ENCODE measurements at regions not wholly inside any gene's neighbourhood (a gene's known extent, or its start where the extent isn't known, plus 50 kb on each side); places are given as distances from the start of the nearest gene placed in this dataset.

- H2AFZ ChIP-seq (ENCODE audit: low read length): no peak overlapping the region
- H3K4ac ChIP-seq (ENCODE audit: low read length): no peak overlapping the region
- H3K4me2 ChIP-seq (ENCODE audit: insufficient read depth, low read length, poor library complexity, severe bottlenecking): no peak overlapping the region
- DNase-seq (ENCODE audit: low spot score): no peak
- H3K23ac ChIP-seq (ENCODE audit: low read depth, low read length, poor library complexity): no peak overlapping the region
- H2BK5ac ChIP-seq (ENCODE audit: low read length): no peak overlapping the region
- no CpG with 5 or more reads among the region's 5 CpGs for WGBS, 2 donors (ENCODE audit: extremely low coverage in 2 of 2, insufficient read length in 2 of 2, insufficient replicate concordance in 1 of 2)
- no peak overlapping the region for H3K4me3 ChIP-seq (ENCODE audit: low read length in 2 of 2)
- no peaks in the 10 kb centered on the region for H3K36me3 ChIP-seq (replicated peaks in 1 of 2; ENCODE audit: control insufficient read depth in 2 of 2, insufficient read depth in 2 of 2, low read length in 2 of 2)
- H3K14ac ChIP-seq (ENCODE audit: low read length): no peak overlapping the region
- no peaks in the 10 kb centered on the region for H3K27me3 ChIP-seq (ENCODE audit: control insufficient read depth in 3 of 3, insufficient read depth in 3 of 3, low read depth in 1 of 3, low read length in 3 of 3)
- peaks cover 0 to 12% of the 10 kb centered on the region in 2 donors for H3K4me1 ChIP-seq (ENCODE audit: control insufficient read depth in 2 of 2, insufficient read depth in 1 of 2, low read depth in 1 of 2, low read length in 2 of 2)
- H2BK15ac ChIP-seq (ENCODE audit: low read length): no peak overlapping the region
- H4K8ac ChIP-seq (ENCODE audit: low read depth, low read length): no peak overlapping the region
- no peak overlapping the region for H2AK5ac ChIP-seq (ENCODE audit: low read depth, low read length)
- no peak overlapping the region for H3K27ac ChIP-seq (replicated peaks; ENCODE audit: low read length)
- no peak overlapping the region for H3K18ac ChIP-seq (ENCODE audit: low read length)
- H2BK12ac ChIP-seq (ENCODE audit: low read length): no peak overlapping the region
- H3K9ac ChIP-seq (ENCODE audit: low read depth, low read length, poor library complexity): no peak overlapping the region
- H4K91ac ChIP-seq (ENCODE audit: low read depth, low read length, poor library complexity): no peak overlapping the region
- no peaks in the 10 kb centered on the region for H3K9me3 ChIP-seq (replicated peaks in 1 of 2; ENCODE audit: control insufficient read depth in 2 of 2, insufficient read depth in 1 of 2, low read depth in 1 of 2, low read length in 2 of 2)
- no peaks in the 10 kb centered on the region for H3K79me1 ChIP-seq (ENCODE audit: low read depth, low read length)
- no peak overlapping the region for H2BK120ac ChIP-seq (ENCODE audit: low read depth, low read length)
These were observed 375.4 kb upstream of the PROK2 start for GRCh38 chr3:72160351-72160750.

GRCh38 chr3:72159487-72159886, 374.5 kb upstream of the PROK2 start:
- WGBS, 2 donors (ENCODE audit: extremely low coverage in 2 of 2, insufficient read length in 2 of 2, insufficient replicate concordance in 1 of 2): no CpG with 5 or more reads among the region's 2 CpGs
- Histone ChIP-seq H2AFZ (ENCODE audit: low read length) (no peak overlapping the region), H2AK5ac (ENCODE audit: low read depth, low read length) (no peak overlapping the region), H3K9ac (ENCODE audit: low read depth, low read length, poor library complexity) (no peak overlapping the region), H3K18ac (ENCODE audit: low read length) (no peak overlapping the region), H2BK120ac (ENCODE audit: low read depth, low read length) (no peak overlapping the region), H4K8ac (ENCODE audit: low read depth, low read length) (no peak overlapping the region), H4K91ac (ENCODE audit: low read depth, low read length, poor library complexity) (no peak overlapping the region), H3K4ac (ENCODE audit: low read length) (no peak overlapping the region), H3K27me3 (ENCODE audit: control insufficient read depth in 3 of 3, insufficient read depth in 3 of 3, low read depth in 1 of 3, low read length in 3 of 3) (no peaks in the 10 kb centered on the region), H3K36me3 (replicated peaks in 1 of 2; ENCODE audit: control insufficient read depth in 2 of 2, insufficient read depth in 2 of 2, low read length in 2 of 2) (no peaks in the 10 kb centered on the region), H2BK15ac (ENCODE audit: low read length) (no peak overlapping the region), H3K14ac (ENCODE audit: low read length) (no peak overlapping the region), H3K4me3 (ENCODE audit: low read length in 2 of 2) (no peak overlapping the region), H3K4me1 (ENCODE audit: control insufficient read depth in 2 of 2, insufficient read depth in 1 of 2, low read depth in 1 of 2, low read length in 2 of 2) (peaks cover 0 to 7% of the 10 kb centered on the region in 2 donors), H2BK12ac (ENCODE audit: low read length) (no peak overlapping the region), H3K79me1 (ENCODE audit: low read depth, low read length) (no peaks in the 10 kb centered on the region), H3K4me2 (ENCODE audit: insufficient read depth, low read length, poor library complexity, severe bottlenecking) (no peak overlapping the region), H2BK5ac (ENCODE audit: low read length) (no peak overlapping the region), H3K27ac (replicated peaks; ENCODE audit: low read length) (no peak overlapping the region), H3K9me3 (replicated peaks in 1 of 2; ENCODE audit: control insufficient read depth in 2 of 2, insufficient read depth in 1 of 2, low read depth in 1 of 2, low read length in 2 of 2) (peaks cover 0 to under 1% of the 10 kb centered on the region in 2 donors), H3K23ac (ENCODE audit: low read depth, low read length, poor library complexity) (no peak overlapping the region)
- no peak for DNase-seq (ENCODE audit: low spot score)

GRCh38 chr3:72158639-72159326, 373.8 kb upstream of the PROK2 start:
- no peak overlapping the region for H3K27ac ChIP-seq (replicated peaks; ENCODE audit: low read length)
- no peak overlapping the region for H2AK5ac ChIP-seq (ENCODE audit: low read depth, low read length)
- no peak overlapping the region for H2BK120ac ChIP-seq (ENCODE audit: low read depth, low read length)
- no peak overlapping the region for H3K23ac ChIP-seq (ENCODE audit: low read depth, low read length, poor library complexity)
- H3K36me3 ChIP-seq (replicated peaks in 1 of 2; ENCODE audit: control insufficient read depth in 2 of 2, insufficient read depth in 2 of 2, low read length in 2 of 2): no peaks in the 10 kb centered on the region
- no peak overlapping the region for H3K14ac ChIP-seq (ENCODE audit: low read length)
- no peak overlapping the region for H2BK12ac ChIP-seq (ENCODE audit: low read length)
- no peak overlapping the region for H4K8ac ChIP-seq (ENCODE audit: low read depth, low read length)
- H3K27me3 ChIP-seq (ENCODE audit: control insufficient read depth in 3 of 3, insufficient read depth in 3 of 3, low read depth in 1 of 3, low read length in 3 of 3): no peaks in the 10 kb centered on the region
- no CpG with 5 or more reads among the region's 15 CpGs for WGBS, 2 donors (ENCODE audit: extremely low coverage in 2 of 2, insufficient read length in 2 of 2, insufficient replicate concordance in 1 of 2)
- H3K4me2 ChIP-seq (ENCODE audit: insufficient read depth, low read length, poor library complexity, severe bottlenecking): no peak overlapping the region
- peaks cover 0 to 7% of the 10 kb centered on the region in 2 donors for H3K4me1 ChIP-seq (ENCODE audit: control insufficient read depth in 2 of 2, insufficient read depth in 1 of 2, low read depth in 1 of 2, low read length in 2 of 2)
- H3K18ac ChIP-seq (ENCODE audit: low read length): no peak overlapping the region
- no peaks in the 10 kb centered on the region for H3K79me1 ChIP-seq (ENCODE audit: low read depth, low read length)
- H3K9me3 ChIP-seq (replicated peaks in 1 of 2; ENCODE audit: control insufficient read depth in 2 of 2, insufficient read depth in 1 of 2, low read depth in 1 of 2, low read length in 2 of 2): peaks cover 0 to 2% of the 10 kb centered on the region in 2 donors
- H2BK5ac ChIP-seq (ENCODE audit: low read length): no peak overlapping the region
- H2AFZ ChIP-seq (ENCODE audit: low read length): no peak overlapping the region
- H3K9ac ChIP-seq (ENCODE audit: low read depth, low read length, poor library complexity): no peak overlapping the region
- no peak overlapping the region for H3K4me3 ChIP-seq (ENCODE audit: low read length in 2 of 2)
- no peak overlapping the region for H4K91ac ChIP-seq (ENCODE audit: low read depth, low read length, poor library complexity)
- no peak overlapping the region for H3K4ac ChIP-seq (ENCODE audit: low read length)
- H2BK15ac ChIP-seq (ENCODE audit: low read length): no peak overlapping the region
- DNase-seq (ENCODE audit: low spot score): no peak

GRCh38 chr3:72157748-72158638, 373.0 kb upstream of the PROK2 start:
- Histone ChIP-seq H3K9ac (ENCODE audit: low read depth, low read length, poor library complexity) (no peak overlapping the region), H3K4ac (ENCODE audit: low read length) (no peak overlapping the region), H3K9me3 (replicated peaks in 1 of 2; ENCODE audit: control insufficient read depth in 2 of 2, insufficient read depth in 1 of 2, low read depth in 1 of 2, low read length in 2 of 2) (peaks cover 0 to 2% of the 10 kb centered on the region in 2 donors), H4K91ac (ENCODE audit: low read depth, low read length, poor library complexity) (no peak overlapping the region), H4K8ac (ENCODE audit: low read depth, low read length) (no peak overlapping the region), H2BK120ac (ENCODE audit: low read depth, low read length) (no peak overlapping the region), H2AK5ac (ENCODE audit: low read depth, low read length) (no peak overlapping the region), H3K18ac (ENCODE audit: low read length) (no peak overlapping the region), H3K4me3 (ENCODE audit: low read length in 2 of 2) (no peak overlapping the region), H2BK5ac (ENCODE audit: low read length) (no peak overlapping the region), H3K4me2 (ENCODE audit: insufficient read depth, low read length, poor library complexity, severe bottlenecking) (no peak overlapping the region), H3K23ac (ENCODE audit: low read depth, low read length, poor library complexity) (no peak overlapping the region), H3K4me1 (ENCODE audit: control insufficient read depth in 2 of 2, insufficient read depth in 1 of 2, low read depth in 1 of 2, low read length in 2 of 2) (peaks cover 0 to 7% of the 10 kb centered on the region in 2 donors), H3K79me1 (ENCODE audit: low read depth, low read length) (no peaks in the 10 kb centered on the region), H3K14ac (ENCODE audit: low read length) (no peak overlapping the region), H2BK15ac (ENCODE audit: low read length) (no peak overlapping the region), H2BK12ac (ENCODE audit: low read length) (no peak overlapping the region), H3K36me3 (replicated peaks in 1 of 2; ENCODE audit: control insufficient read depth in 2 of 2, insufficient read depth in 2 of 2, low read length in 2 of 2) (no peaks in the 10 kb centered on the region), H3K27ac (replicated peaks; ENCODE audit: low read length) (no peak overlapping the region), H3K27me3 (ENCODE audit: control insufficient read depth in 3 of 3, insufficient read depth in 3 of 3, low read depth in 1 of 3, low read length in 3 of 3) (no peaks in the 10 kb centered on the region), H2AFZ (ENCODE audit: low read length) (no peak overlapping the region)
- no peak for DNase-seq (ENCODE audit: low spot score)
- WGBS, 2 donors (ENCODE audit: extremely low coverage in 2 of 2, insufficient read length in 2 of 2, insufficient replicate concordance in 1 of 2): no CpG with 5 or more reads among the region's 7 CpGs

All from neuronal stem cell (in vitro differentiated cells).